GM19193 (cell line): ENCODE measurements at regions not wholly inside any gene's neighbourhood (a gene's known extent, or its start where the extent isn't known, plus 50 kb on each side); places are given as distances from the start of the nearest gene placed in this dataset.

ENCODE experiments used
- POLR2A ChIP-seq: IDR thresholded peaks from 4 replicates; pipeline ENCODE4 v1.6.1; 2011; ENCODE audit not compliant: insufficient read depth, insufficient read length; ENCODE audit errors: extremely low read depth

- no peak for TF ChIP-seq POLR2A
Observed at GRCh38 chr2:7895289-7895688, 786.6 kb upstream of the ID2 start.

- TF ChIP-seq POLR2A = no peak
Observed at GRCh38 chr2:7896940-7897487, 784.8 kb upstream of the ID2 start.

- TF ChIP-seq POLR2A = no peak
Observed at GRCh38 chr2:7899241-7899640, 782.6 kb upstream of the ID2 start.

GRCh38 chr2:7899923-7900322, 781.9 kb upstream of the ID2 start:
- TF ChIP-seq POLR2A = no peak

GRCh38 chr2:7900593-7900992, 781.3 kb upstream of the ID2 start:
- no peak for TF ChIP-seq POLR2A

GRCh38 chr2:7902251-7902765, 779.5 kb upstream of the ID2 start:
- TF ChIP-seq POLR2A = no peak

GRCh38 chr2:7904319-7904718, 777.5 kb upstream of the ID2 start:
- TF ChIP-seq POLR2A = no peak

- TF ChIP-seq POLR2A = no peak
Observed at GRCh38 chr2:7905756-7906155, 776.1 kb upstream of the ID2 start.

- no peak for TF ChIP-seq POLR2A
Observed at GRCh38 chr2:7906431-7906830, 775.4 kb upstream of the ID2 start.

- TF ChIP-seq POLR2A = no peak
Observed at GRCh38 chr2:7907041-7907440, 774.8 kb upstream of the ID2 start.

- no peak for TF ChIP-seq POLR2A
Observed at GRCh38 chr2:7910752-7911151, 771.1 kb upstream of the ID2 start.

- no peak for TF ChIP-seq POLR2A
Observed at GRCh38 chr2:7911196-7911595, 770.7 kb upstream of the ID2 start.

GRCh38 chr2:7913974-7914373, 767.9 kb upstream of the ID2 start:
- TF ChIP-seq POLR2A = no peak

GRCh38 chr2:7915302-7916091, 766.4 kb upstream of the ID2 start:
- no peak for TF ChIP-seq POLR2A

GRCh38 chr2:7916670-7917069, 765.2 kb upstream of the ID2 start:
- TF ChIP-seq POLR2A = no peak

- no peak for TF ChIP-seq POLR2A
Observed at GRCh38 chr2:7919510-7919909, 762.3 kb upstream of the ID2 start.
